Small intestine (tissue), 7 donors: ENCODE measurements at regions not wholly inside any gene's neighbourhood (a gene's known extent, or its start where the extent isn't known, plus 50 kb on each side); places are given as distances from the start of the nearest gene placed in this dataset.
A peak's percentile ranks its signal among the peaks of the same experiment; 100 is the strongest.

Source experiments
- DNase-seq, 2 donors: peaks; one replicate each; pipeline versions ENCODE4 v3.0.0 to v3.0.0-alpha.2; 2013
- FAIRE-seq: peaks from 2 replicates; lab custom pipeline; 2012; peaks lifted over from hg19 to GRCh38; lab: Jason Lieb, UNC
- H3K27ac ChIP-seq, 3 donors: one replicate each; pipeline ENCODE4 v1.5.1; 2013; ENCODE audit warnings: low read length in 2 of 3, mild to moderate bottlenecking in 2 of 3, control low read depth in 1 of 3, inconsistent platforms in 1 of 3, low read depth in 1 of 3, moderate library complexity in 1 of 3
- H3K27me3 ChIP-seq, 3 donors: one replicate each; pipeline ENCODE4 v1.6.1; 2013; ENCODE audit warnings: low read length in 3 of 3, inconsistent platforms in 1 of 3; ENCODE audit not compliant: control insufficient read depth in 3 of 3, insufficient read depth in 3 of 3
- H3K36me3 ChIP-seq, 3 donors: one replicate each; pipeline ENCODE4 v1.6.1; 2013; ENCODE audit warnings: low read length in 3 of 3, inconsistent platforms in 1 of 3, low read depth in 1 of 3, mild to moderate bottlenecking in 1 of 3, moderate library complexity in 1 of 3; ENCODE audit not compliant: control insufficient read depth in 3 of 3, insufficient read depth in 2 of 3
- H3K4me1 ChIP-seq, 3 donors: one replicate each; pipeline ENCODE4 v1.6.1; 2013; ENCODE audit warnings: low read length in 2 of 3, inconsistent platforms in 1 of 3, low read depth in 1 of 3, mild to moderate bottlenecking in 1 of 3, moderate library complexity in 1 of 3; ENCODE audit not compliant: control insufficient read depth in 3 of 3, insufficient read depth in 2 of 3
- H3K4me3 ChIP-seq, 3 donors: one replicate each; pipeline ENCODE4 v1.5.1; 2013; ENCODE audit warnings: low read length in 3 of 3, control low read depth in 1 of 3, inconsistent platforms in 1 of 3, low read depth in 1 of 3, mild to moderate bottlenecking in 1 of 3, moderate library complexity in 1 of 3
- H3K9me3 ChIP-seq, 2 donors: one replicate each; pipeline ENCODE4 v1.6.1; 2013; ENCODE audit warnings: low read depth in 1 of 2, low read length in 1 of 2; ENCODE audit not compliant: control insufficient read depth in 2 of 2, insufficient read depth in 1 of 2
- whole genome bisulfite sequencing, 3 donors: extraction: QIAGEN DNeasy Blood & Tissue Kit; methylation state at CpG; one replicate each; pipeline ENCODE4 v1.1.7; 2013; 5-methylcytosine and 5-hydroxymethylcytosine counted together
- donor health status: healthy with polysubstance abuse.
- donor health status: control.
- donor health status: control.
- donor health status: Bipolar disorder and iron deficiency.
- donor health status: healthy.

GRCh38 chr1:116203181-116203723, 92.1 kb downstream of the MAB21L3 start:
- Histone ChIP-seq H3K27ac (no peak overlapping the region), H3K4me3 (no peak overlapping the region), H3K27me3 (no peaks in the 10 kb centered on the region), H3K4me1 (no peaks in the 10 kb centered on the region), H3K36me3 (no peaks in the 10 kb centered on the region), H3K9me3 (no peaks in the 10 kb centered on the region)
- DNase-seq (no peak), FAIRE-seq (no peak)
- 77 to 88% (median 78%) methylated on average over 5 of the region's 5 CpGs for WGBS, 3 donors

- FAIRE-seq (no peak), DNase-seq (no peak)
- Histone ChIP-seq H3K9me3 (no peaks in the 10 kb centered on the region), H3K27me3 (no peaks in the 10 kb centered on the region), H3K36me3 (no peaks in the 10 kb centered on the region), H3K4me3 (no peak overlapping the region), H3K27ac (no peak overlapping the region), H3K4me1 (no peaks in the 10 kb centered on the region)
- 79 to 87% (median 87%) methylated on average over 4 of the region's 4 CpGs for WGBS, 3 donors
These were observed 92.7 kb downstream of the MAB21L3 start for GRCh38 chr1:116203920-116204319.

GRCh38 chr1:116205941-116206679, 94.9 kb downstream of the MAB21L3 start:
- DNase-seq (no peak), FAIRE-seq (no peak)
- Histone ChIP-seq H3K4me1 (no peaks in the 10 kb centered on the region), H3K27me3 (no peaks in the 10 kb centered on the region), H3K27ac (no peak overlapping the region), H3K36me3 (no peaks in the 10 kb centered on the region), H3K9me3 (no peaks in the 10 kb centered on the region), H3K4me3 (no peak overlapping the region)
- 77 to 84% (median 78%) methylated on average over 3 of the region's 3 CpGs for WGBS, 3 donors

GRCh38 chr1:116207126-116207735, 96.0 kb downstream of the MAB21L3 start:
- no peak for FAIRE-seq

GRCh38 chr1:116208136-116208535, 96.9 kb downstream of the MAB21L3 start:
- Histone ChIP-seq H3K4me1 (no peaks in the 10 kb centered on the region), H3K27me3 (no peaks in the 10 kb centered on the region), H3K9me3 (peaks cover 0 to 3% of the 10 kb centered on the region in 2 donors), H3K36me3 (no peaks in the 10 kb centered on the region), H3K4me3 (no peak overlapping the region), H3K27ac (no peak overlapping the region)
- DNase-seq (no peak), FAIRE-seq (no peak)
- WGBS, 3 donors, result 85 to 96% (median 92%) methylated on average over 6 of the region's 6 CpGs

More at GRCh38 chr1:116207126-116207735, 96.0 kb downstream of the MAB21L3 start:
- H3K9me3 ChIP-seq, result no peaks in the 10 kb centered on the region
- 26 to 46% (median 27%) methylated on average over 4 of the region's 4 CpGs for WGBS, 3 donors
- peak in 1 of 2 donors; percentile 65 for DNase-seq
- H3K27me3 ChIP-seq, result no peaks in the 10 kb centered on the region
- H3K4me3 ChIP-seq, result no peak overlapping the region
- H3K36me3 ChIP-seq, result no peaks in the 10 kb centered on the region
- H3K27ac ChIP-seq, result no peak overlapping the region
- H3K4me1 ChIP-seq, result no peaks in the 10 kb centered on the region

- FAIRE-seq, result no peak
- WGBS, 3 donors, result 26 to 51% (median 48%) methylated on average over 5 of the region's 5 CpGs
- peaks cover 0 to 7% of the 10 kb centered on the region in 2 donors for H3K9me3 ChIP-seq
These were observed 100.1 kb downstream of the MAB21L3 start for GRCh38 chr1:116211294-116211693.

GRCh38 chr1:116218922-116219321, 107.7 kb downstream of the MAB21L3 start:
- Histone ChIP-seq H3K36me3 (no peaks in the 10 kb centered on the region), H3K4me1 (peaks cover 0 to 2% (median 0%) of the 10 kb centered on the region in 3 donors), H3K27me3 (no peaks in the 10 kb centered on the region), H3K27ac (no peak overlapping the region), H3K9me3 (no peaks in the 10 kb centered on the region), H3K4me3 (no peak overlapping the region)
- FAIRE-seq, result no peak
- WGBS, 3 donors, result 74 to 82% (median 78%) methylated on average over 6 of the region's 6 CpGs
- no peak for DNase-seq

More at GRCh38 chr1:116211294-116211693, 100.1 kb downstream of the MAB21L3 start:
- no peaks in the 10 kb centered on the region for H3K36me3 ChIP-seq
- no peak overlapping the region for H3K27ac ChIP-seq
- H3K4me3 ChIP-seq, result no peak overlapping the region
- no peaks in the 10 kb centered on the region for H3K4me1 ChIP-seq
- H3K27me3 ChIP-seq, result no peaks in the 10 kb centered on the region
- DNase-seq, result peak in 1 of 2 donors; percentile 45

- H3K4me1 ChIP-seq, result peaks cover 0 to 3% (median 0%) of the 10 kb centered on the region in 3 donors
- H3K4me3 ChIP-seq, result no peak overlapping the region
- H3K27me3 ChIP-seq, result no peaks in the 10 kb centered on the region
- WGBS, 3 donors, result 68 to 80% (median 78%) methylated on average over 5 of the region's 5 CpGs
- DNase-seq (no peak), FAIRE-seq (no peak)
- no peak overlapping the region for H3K27ac ChIP-seq
- H3K36me3 ChIP-seq, result no peaks in the 10 kb centered on the region
- no peaks in the 10 kb centered on the region for H3K9me3 ChIP-seq
These were observed 108.6 kb downstream of the MAB21L3 start for GRCh38 chr1:116219651-116220434.
